ENCODE measurements at regions not wholly inside any gene's neighbourhood (a gene's known extent, or its start where the extent isn't known, plus 50 kb on each side); places are given as distances from the start of the nearest gene placed in this dataset.
"Not testable (repeated sequence)": the region's sequence is repeated elsewhere in the genome, so short reads cannot be mapped to it uniquely, and the experiment has no call there.

- H2BK120ac ChIP-seq (replicated peaks; ENCODE audit: low read depth, low read length); FAIRE-seq; H2BK15ac ChIP-seq (ENCODE audit: low read length); H3K27ac ChIP-seq (ENCODE audit: low read depth, low read length); H3K9ac ChIP-seq (replicated peaks in 1 of 4; ENCODE audit: extremely low read depth in 1 of 4, low read depth in 3 of 4, low read length in 3 of 4); H3K9me3 ChIP-seq (ENCODE audit: insufficient read depth in 2 of 2, low read depth in 1 of 2, low read length in 1 of 2); H3K56ac ChIP-seq (replicated peaks; ENCODE audit: insufficient read length, low read depth, low read length); H3K79me2 ChIP-seq (ENCODE audit: control insufficient read depth in 1 of 2, insufficient read depth in 2 of 2, low read length in 2 of 2); H4K5ac ChIP-seq (ENCODE audit: insufficient read length, low read depth, low read length); H3K4me3 ChIP-seq (ENCODE audit: extremely low read depth in 1 of 4, insufficient read depth in 2 of 4, low read depth in 3 of 4, low read length in 4 of 4); H3K4me1 ChIP-seq (replicated peaks in 1 of 4; ENCODE audit: control insufficient read depth in 3 of 4, insufficient read depth in 4 of 4, low read length in 3 of 4); H4K91ac ChIP-seq (replicated peaks; ENCODE audit: insufficient read length, low read length); H2AK5ac ChIP-seq (ENCODE audit: low read depth, low read length); H3K4me2 ChIP-seq (ENCODE audit: insufficient read depth in 1 of 2, low read depth in 2 of 2, low read length in 2 of 2); H2BK20ac ChIP-seq (ENCODE audit: low read length); H3K23ac ChIP-seq (ENCODE audit: insufficient read length); H3K27me3 ChIP-seq (replicated peaks in 1 of 4; ENCODE audit: control insufficient read depth in 3 of 4, extremely low read depth in 1 of 4, insufficient read depth in 3 of 4, low read length in 3 of 4); POLR2A ChIA-PET (ENCODE audit: partially characterized antibody); H2BK5ac ChIP-seq (ENCODE audit: low read depth, low read length); H3K18ac ChIP-seq (ENCODE audit: extremely low read depth, low read length); H2AFZ ChIP-seq (ENCODE audit: low read length); H3K36me3 ChIP-seq (ENCODE audit: control insufficient read depth in 2 of 4, insufficient read depth in 4 of 4, low read length in 3 of 4); H4K20me1 ChIP-seq (replicated peaks in 1 of 2; ENCODE audit: control insufficient read depth in 1 of 2, insufficient read depth in 2 of 2, low read length in 2 of 2); H3K79me1 ChIP-seq (ENCODE audit: low read depth, low read length); H4K8ac ChIP-seq (ENCODE audit: extremely low read depth, insufficient read depth, low read length); H2BK12ac ChIP-seq (ENCODE audit: low read depth, low read length); H3K4ac ChIP-seq (replicated peaks; ENCODE audit: insufficient read length, low read depth, low read length); H3K23me2 ChIP-seq (ENCODE audit: low read depth, low read length); H3K14ac ChIP-seq (ENCODE audit: insufficient read length); DNase-seq (ENCODE audit: low read depth in 1 of 2, low spot score in 2 of 2): not testable (repeated sequence)
- WGBS, 2 experiments (ENCODE audit: extremely low coverage in 1 of 2, insufficient coverage in 1 of 2, insufficient read length in 1 of 2, insufficient replicate concordance in 2 of 2, low coverage in 1 of 2, low lambda C conversion rate in 2 of 2, missing lambda C conversion rate in 1 of 2), result 73% methylated on average over 2 of the region's 2 CpGs; no CpG with 5 or more reads in 1 of the 2 experiments
- CTCF ChIA-PET (ENCODE audit: partially characterized antibody), result interaction anchor here (1.0 kb wide), 1 partner anchor 47 kb away, joined by 3 read pairs; no protein-coding TSS in a partner anchor
Observed at GRCh38 chr1:117314951-117315350, 52.3 kb upstream of the MAN1A2 start.
